ENCODE measurements at regions not wholly inside any gene's neighbourhood (a gene's known extent, or its start where the extent isn't known, plus 50 kb on each side); places are given as distances from the start of the nearest gene placed in this dataset.

DNA sequence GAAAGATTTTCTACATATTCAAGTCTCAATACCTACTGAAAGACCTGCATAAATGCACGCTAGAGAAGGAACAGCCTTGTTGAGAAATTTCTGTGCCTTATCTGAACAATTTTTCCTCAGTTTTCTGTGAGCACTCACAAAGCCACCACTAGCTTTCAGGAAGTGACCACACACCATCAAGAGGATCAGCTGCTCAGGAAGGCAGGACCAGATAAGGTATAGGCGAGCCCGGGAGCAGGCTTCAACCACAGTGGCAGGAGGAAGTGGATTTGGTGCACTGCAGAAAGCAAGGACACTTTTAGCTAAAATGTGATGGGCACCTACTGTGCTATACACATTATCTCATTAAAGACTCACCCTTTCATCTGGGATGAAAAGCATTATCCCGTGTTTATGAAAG lies 220.8 kb downstream of the RAB38 start:
- H3K9me3 Mint-ChIP-seq, result peaks cover 7% of the 10 kb centered on the region
- H3K9ac ChIP-seq, result no peak overlapping the region
- H2AFZ ChIP-seq (replicated peaks), result no peak overlapping the region
- TF ChIP-seq, protein P1, sequence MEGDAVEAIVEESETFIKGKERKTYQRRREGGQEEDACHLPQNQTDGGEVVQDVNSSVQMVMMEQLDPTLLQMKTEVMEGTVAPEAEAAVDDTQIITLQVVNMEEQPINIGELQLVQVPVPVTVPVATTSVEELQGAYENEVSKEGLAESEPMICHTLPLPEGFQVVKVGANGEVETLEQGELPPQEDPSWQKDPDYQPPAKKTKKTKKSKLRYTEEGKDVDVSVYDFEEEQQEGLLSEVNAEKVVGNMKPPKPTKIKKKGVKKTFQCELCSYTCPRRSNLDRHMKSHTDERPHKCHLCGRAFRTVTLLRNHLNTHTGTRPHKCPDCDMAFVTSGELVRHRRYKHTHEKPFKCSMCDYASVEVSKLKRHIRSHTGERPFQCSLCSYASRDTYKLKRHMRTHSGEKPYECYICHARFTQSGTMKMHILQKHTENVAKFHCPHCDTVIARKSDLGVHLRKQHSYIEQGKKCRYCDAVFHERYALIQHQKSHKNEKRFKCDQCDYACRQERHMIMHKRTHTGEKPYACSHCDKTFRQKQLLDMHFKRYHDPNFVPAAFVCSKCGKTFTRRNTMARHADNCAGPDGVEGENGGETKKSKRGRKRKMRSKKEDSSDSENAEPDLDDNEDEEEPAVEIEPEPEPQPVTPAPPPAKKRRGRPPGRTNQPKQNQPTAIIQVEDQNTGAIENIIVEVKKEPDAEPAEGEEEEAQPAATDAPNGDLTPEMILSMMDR (IDR thresholded peaks at IDR 0.05), result no peak
- TF ChIP-seq EZH2 (IDR thresholded peaks at IDR 0.05) (no peak), EZH2phosphoT487 (IDR thresholded peaks at IDR 0.05) (no peak)
- H3K4me1 ChIP-seq, result no peaks in the 10 kb centered on the region
- DNase-seq (ENCODE audit: low spot score), result no peak
- no peaks in the 10 kb centered on the region for H4K20me1 ChIP-seq (ENCODE audit: low read depth)
- no peak overlapping the region for H3K4me3 ChIP-seq
- no peak overlapping the region for H3K27ac ChIP-seq
- H3K9me3 ChIP-seq (ENCODE audit: low read depth), result no peaks in the 10 kb centered on the region
- H3K4me2 ChIP-seq, result no peak overlapping the region
- H3K27me3 ChIP-seq, result no peaks in the 10 kb centered on the region
- peaks cover 4% of the 10 kb centered on the region for H3K4me1 Mint-ChIP-seq
- H3K36me3 ChIP-seq, result no peaks in the 10 kb centered on the region
- peaks cover 2% of the 10 kb centered on the region for H3K36me3 Mint-ChIP-seq
- H3F3A ChIP-seq (ENCODE audit: low read depth), result no peaks in the 10 kb centered on the region
- no peaks in the 10 kb centered on the region for H3K27me3 Mint-ChIP-seq (ENCODE audit: insufficient read depth, low read depth)
- no peaks in the 10 kb centered on the region for H3K79me2 ChIP-seq (ENCODE audit: low read depth)
- H3K4me3 Mint-ChIP-seq, result no peak overlapping the region
- H3K27ac Mint-ChIP-seq, result no peak overlapping the region

DNA sequence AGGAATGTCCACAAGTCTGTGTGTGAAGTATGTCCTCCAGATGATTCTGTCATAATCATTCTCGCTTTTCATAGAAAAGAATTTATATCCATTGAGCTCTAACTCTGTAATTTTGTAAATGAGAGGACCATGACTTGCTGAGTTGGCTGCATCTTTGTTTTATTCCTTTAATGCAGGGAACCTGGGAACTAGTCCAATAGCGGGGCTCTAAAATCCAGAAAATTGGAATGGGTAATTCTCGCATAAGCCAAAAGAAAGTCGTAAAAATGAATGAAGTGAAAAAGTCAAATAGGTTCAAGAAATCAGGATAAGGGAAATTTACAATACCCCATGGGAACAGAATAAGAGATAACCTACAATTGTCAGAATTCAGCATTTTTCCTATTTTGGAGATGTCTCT lies 232.5 kb downstream of the RAB38 start:
- no peak overlapping the region for H3K27ac Mint-ChIP-seq
- H3K4me3 Mint-ChIP-seq, result no peak overlapping the region
- H4K20me1 ChIP-seq (ENCODE audit: low read depth), result no peaks in the 10 kb centered on the region
- no peaks in the 10 kb centered on the region for H3K9me3 Mint-ChIP-seq
- DNase-seq (ENCODE audit: low spot score), result no peak
- H3F3A ChIP-seq (ENCODE audit: low read depth), result no peaks in the 10 kb centered on the region
- no peak overlapping the region for H3K9ac ChIP-seq
- no peaks in the 10 kb centered on the region for H3K27me3 ChIP-seq
- H3K4me3 ChIP-seq, result no peak overlapping the region
- H3K36me3 ChIP-seq, result no peaks in the 10 kb centered on the region
- H3K4me1 Mint-ChIP-seq, result no peaks in the 10 kb centered on the region
- no peak overlapping the region for H3K4me2 ChIP-seq
- H3K4me1 ChIP-seq, result no peaks in the 10 kb centered on the region
- H3K79me2 ChIP-seq (ENCODE audit: low read depth), result no peaks in the 10 kb centered on the region
- H2AFZ ChIP-seq (replicated peaks), result no peak overlapping the region
- no peaks in the 10 kb centered on the region for H3K36me3 Mint-ChIP-seq
- peaks cover 2% of the 10 kb centered on the region for H3K27me3 Mint-ChIP-seq (ENCODE audit: insufficient read depth, low read depth)
- no peak overlapping the region for H3K27ac ChIP-seq
- no peaks in the 10 kb centered on the region for H3K9me3 ChIP-seq (ENCODE audit: low read depth)
- TF ChIP-seq EZH2 (IDR thresholded peaks at IDR 0.05) (no peak), EZH2phosphoT487 (IDR thresholded peaks at IDR 0.05) (no peak)
- TF ChIP-seq, protein P1 (IDR thresholded peaks at IDR 0.05), result no peak

DNA sequence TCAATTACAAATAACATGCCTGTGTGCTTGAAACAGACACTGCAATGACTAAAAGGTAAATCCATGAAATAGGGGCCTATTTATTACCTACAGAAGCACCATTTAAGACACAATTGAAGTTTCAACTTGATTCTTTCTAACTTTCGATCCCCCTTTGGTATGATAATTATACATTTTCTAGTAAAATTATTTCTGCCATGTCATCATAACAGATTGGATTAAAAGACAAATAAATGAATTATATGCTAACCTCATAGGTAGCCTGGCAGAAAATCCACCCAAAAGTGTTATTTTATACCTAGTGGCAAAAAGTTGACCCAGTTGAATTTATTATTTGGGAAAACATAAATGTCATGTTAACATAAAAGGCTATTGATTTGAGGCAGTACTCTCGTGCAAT lies 241.1 kb downstream of the RAB38 start:
- Histone ChIP-seq H3K27me3 (no peaks in the 10 kb centered on the region), H3K9ac (no peak overlapping the region), H4K20me1 (ENCODE audit: low read depth) (no peaks in the 10 kb centered on the region), H3F3A (ENCODE audit: low read depth) (no peaks in the 10 kb centered on the region), H3K4me3 (no peak overlapping the region), H3K79me2 (ENCODE audit: low read depth) (no peaks in the 10 kb centered on the region), H2AFZ (replicated peaks) (no peak overlapping the region), H3K27ac (no peak overlapping the region), H3K9me3 (ENCODE audit: low read depth) (no peaks in the 10 kb centered on the region), H3K4me2 (no peak overlapping the region), H3K4me1 (no peaks in the 10 kb centered on the region), H3K36me3 (no peaks in the 10 kb centered on the region)
- Mint-ChIP-seq H3K27ac (no peak overlapping the region), H3K36me3 (no peaks in the 10 kb centered on the region), H3K9me3 (no peaks in the 10 kb centered on the region), H3K4me1 (no peaks in the 10 kb centered on the region), H3K27me3 (ENCODE audit: insufficient read depth, low read depth) (peaks cover 2% of the 10 kb centered on the region), H3K4me3 (no peak overlapping the region)
- TF ChIP-seq, protein P1 (IDR thresholded peaks at IDR 0.05), result no peak
- TF ChIP-seq EZH2phosphoT487 (IDR thresholded peaks at IDR 0.05), result no peak
- TF ChIP-seq EZH2 (IDR thresholded peaks at IDR 0.05), result no peak
- DNase-seq (ENCODE audit: low spot score), result no peak
